Nephron progenitor cell (in vitro differentiated cells): ENCODE measurements at regions not wholly inside any gene's neighbourhood (a gene's known extent, or its start where the extent isn't known, plus 50 kb on each side); places are given as distances from the start of the nearest gene placed in this dataset.
"Not testable (repeated sequence)": the region's sequence is repeated elsewhere in the genome, so short reads cannot be mapped to it uniquely, and the experiment has no call there.

Experiments used
- DNase-seq: peaks from one replicate; pipeline ENCODE4 v3.0.0; 2021
- H3K27ac Mint-ChIP-seq: 2 replicates; pipeline ENCODE4 v1.8.0; 2021; ENCODE audit warnings: mild to moderate bottlenecking, moderate library complexity, mixed read lengths
- H3K27me3 Mint-ChIP-seq: 2 replicates; pipeline ENCODE4 v1.8.0; 2021; ENCODE audit warnings: mild to moderate bottlenecking, low read depth, mixed read lengths; ENCODE audit not compliant: poor library complexity
- H3K36me3 Mint-ChIP-seq: 2 replicates; pipeline ENCODE4 v1.8.0; 2021; ENCODE audit warnings: low read depth, mixed read lengths
- H3K4me1 Mint-ChIP-seq: 2 replicates; pipeline ENCODE4 v1.8.0; 2021; ENCODE audit warnings: mixed read lengths
- H3K4me3 Mint-ChIP-seq: 2 replicates; pipeline ENCODE4 v1.8.0; 2021; ENCODE audit warnings: mild to moderate bottlenecking, moderate library complexity, mixed read lengths
- H3K9me3 Mint-ChIP-seq: 2 replicates; pipeline ENCODE4 v1.8.0; 2021; ENCODE audit warnings: mild to moderate bottlenecking, moderate library complexity, mixed read lengths
- CTCF ChIP-seq: fragments of 200-600 bp; sonication (generic); IDR thresholded peaks from 2 replicates; pipeline ENCODE4 v1.5.0; 2021; ENCODE audit warnings: antibody characterized with exemption

- no peak for DNase-seq
- Mint-ChIP-seq H3K27me3 (peaks cover 55% of the 10 kb centered on the region), H3K4me1 (no peaks in the 10 kb centered on the region), H3K27ac (no peak overlapping the region), H3K9me3 (no peaks in the 10 kb centered on the region), H3K4me3 (no peak overlapping the region), H3K36me3 (no peaks in the 10 kb centered on the region)
- TF ChIP-seq CTCF, result no peak
Measured at GRCh38 chr17:34436607-34437006, 73.6 kb upstream of the CCL1 start.

DNA sequence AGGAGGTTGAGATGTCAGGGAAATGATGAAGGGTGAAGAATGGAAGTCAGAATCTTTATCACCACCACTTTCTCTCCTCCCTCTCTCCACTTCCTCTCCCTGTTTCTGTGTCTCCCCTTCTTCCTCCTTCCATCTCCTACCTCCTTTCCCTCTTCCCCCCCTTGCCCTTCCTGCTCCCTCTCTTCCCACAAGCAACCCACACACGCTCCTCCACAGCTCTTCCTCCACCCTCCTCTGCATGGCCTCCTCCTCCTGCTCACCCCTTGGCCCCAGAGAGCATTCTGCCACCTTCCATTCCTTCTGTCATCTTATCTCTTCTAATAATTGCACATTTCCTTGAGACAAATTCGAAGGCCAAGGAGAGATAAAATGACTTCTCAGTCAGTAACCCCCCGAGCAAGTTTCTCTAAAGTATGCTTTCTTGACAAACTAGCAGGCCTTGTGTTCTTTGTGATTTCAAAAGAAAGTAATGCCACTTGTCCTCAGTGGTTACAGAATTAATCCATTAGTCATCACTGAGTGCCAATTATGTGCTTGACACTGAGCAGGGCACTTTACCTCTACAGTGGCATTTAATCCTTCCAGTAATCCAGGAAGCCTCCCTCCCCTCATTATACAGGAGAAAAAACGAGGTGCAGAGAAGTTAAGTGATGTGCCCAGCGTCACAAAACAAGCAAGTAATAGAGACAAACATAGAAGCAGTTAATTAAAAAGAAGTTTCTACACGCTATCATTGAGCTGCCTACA, 72.3 kb upstream of the CCL1 start:
- no peak for DNase-seq
- H3K27me3 Mint-ChIP-seq, result peaks cover 51% of the 10 kb centered on the region
- H3K9me3 Mint-ChIP-seq, result no peaks in the 10 kb centered on the region
- no peak overlapping the region for H3K4me3 Mint-ChIP-seq
- H3K27ac Mint-ChIP-seq, result no peak overlapping the region
- H3K36me3 Mint-ChIP-seq, result no peaks in the 10 kb centered on the region
- no peak for TF ChIP-seq CTCF
- H3K4me1 Mint-ChIP-seq, result no peaks in the 10 kb centered on the region

DNA sequence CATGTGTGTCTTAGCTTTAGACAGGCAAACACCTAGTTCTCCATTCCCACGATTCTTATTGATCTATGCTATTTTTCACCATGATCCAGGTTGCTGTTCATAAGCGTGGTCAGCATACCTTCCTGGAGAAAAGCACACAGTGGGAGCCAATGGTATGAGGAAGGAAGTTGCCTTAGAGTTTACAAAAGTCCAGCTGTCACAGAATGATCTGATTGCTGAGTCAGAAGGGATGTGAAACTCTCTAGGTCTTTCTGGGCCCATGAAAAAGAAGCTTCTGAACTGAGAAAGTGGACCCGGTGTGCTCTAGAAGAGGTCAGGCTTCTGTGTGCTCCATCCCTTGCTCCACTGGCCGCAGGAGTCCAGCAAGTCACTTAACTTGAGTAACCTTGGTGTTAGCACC, 71.0 kb upstream of the CCL1 start:
- Mint-ChIP-seq H3K27ac (no peak overlapping the region), H3K9me3 (no peaks in the 10 kb centered on the region), H3K36me3 (no peaks in the 10 kb centered on the region), H3K4me1 (no peaks in the 10 kb centered on the region), H3K4me3 (no peak overlapping the region), H3K27me3 (peaks cover 48% of the 10 kb centered on the region)
- DNase-seq, result no peak
- no peak for TF ChIP-seq CTCF

- DNase-seq, result no peak
Measured at GRCh38 chr17:34424814-34425491, 61.9 kb upstream of the CCL1 start.

DNA sequence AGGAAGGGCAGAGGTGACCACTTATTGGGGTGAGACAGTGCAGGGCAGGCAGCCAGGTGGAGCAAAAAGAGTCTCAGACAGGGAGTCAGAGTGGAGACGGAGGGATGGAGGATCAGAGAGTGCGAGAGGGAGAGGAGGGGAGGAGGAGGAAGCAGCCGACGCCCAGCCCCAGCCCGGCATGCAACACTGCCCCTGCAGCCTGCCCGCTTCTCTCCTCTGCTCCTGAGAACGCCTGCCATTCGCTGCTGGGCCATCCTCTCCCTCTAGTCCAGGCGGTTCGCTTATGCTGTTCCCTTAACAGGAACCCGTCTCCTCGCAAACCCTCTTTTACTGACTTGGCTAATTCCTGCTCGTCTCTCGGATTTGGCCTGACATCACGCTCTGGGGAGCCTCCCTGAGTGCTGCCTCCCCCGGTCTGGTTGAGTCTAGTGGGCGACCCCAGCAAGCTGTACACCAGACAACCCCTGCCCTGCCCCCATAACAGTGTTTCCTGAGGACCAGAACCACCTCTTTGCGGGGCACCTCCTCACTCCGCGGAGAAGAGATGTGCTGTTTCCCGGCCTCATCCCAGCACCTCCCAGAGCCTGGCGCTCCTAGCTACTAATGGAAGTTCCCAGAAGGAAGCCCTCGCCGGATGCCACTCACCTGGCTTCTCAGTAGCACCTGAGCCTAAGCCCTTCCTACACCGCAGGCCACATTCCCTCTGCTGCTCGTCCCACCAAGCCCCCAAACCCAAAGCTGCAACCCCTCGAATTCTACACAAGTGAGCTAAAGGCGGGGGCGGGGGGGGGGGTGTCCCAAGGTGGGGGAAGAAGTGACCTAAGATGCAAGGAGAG, 61.2 kb upstream of the CCL1 start:
- Mint-ChIP-seq H3K27me3 (peaks cover 84% of the 10 kb centered on the region), H3K9me3 (no peaks in the 10 kb centered on the region), H3K27ac (no peak overlapping the region), H3K4me3 (no peak overlapping the region), H3K36me3 (no peaks in the 10 kb centered on the region), H3K4me1 (peaks cover 6% of the 10 kb centered on the region)
- DNase-seq, result peak; percentile 9
- no peak for TF ChIP-seq CTCF

More at GRCh38 chr17:34424814-34425491, 61.9 kb upstream of the CCL1 start:
- no peak for TF ChIP-seq CTCF
- peaks cover 6% of the 10 kb centered on the region for H3K4me1 Mint-ChIP-seq
- no peak overlapping the region for H3K4me3 Mint-ChIP-seq
- no peaks in the 10 kb centered on the region for H3K36me3 Mint-ChIP-seq
- no peak overlapping the region for H3K27ac Mint-ChIP-seq
- peaks cover 88% of the 10 kb centered on the region for H3K27me3 Mint-ChIP-seq
- H3K9me3 Mint-ChIP-seq, result no peaks in the 10 kb centered on the region

GRCh38 chr17:34423315-34423714, 60.3 kb upstream of the CCL1 start:
- not testable (repeated sequence) for H3K4me3 Mint-ChIP-seq, H3K27ac Mint-ChIP-seq, H3K4me1 Mint-ChIP-seq, H3K9me3 Mint-ChIP-seq, H3K36me3 Mint-ChIP-seq, DNase-seq
- peaks cover 81% of the 10 kb centered on the region for H3K27me3 Mint-ChIP-seq
